GM19240 (cell line): ENCODE measurements at regions not wholly inside any gene's neighbourhood (a gene's known extent, or its start where the extent isn't known, plus 50 kb on each side); places are given as distances from the start of the nearest gene placed in this dataset.
A peak's percentile ranks its signal among the peaks of the same experiment; 100 is the strongest.

Experiments used
- DNase-seq: peaks from one replicate; pipeline ENCODE4 v3.0.0; 2011; ENCODE audit warnings: low spot score; ENCODE audit not compliant: insufficient read length

- peak; percentile 31 for DNase-seq
These were observed 76.6 kb upstream of the MAP4K3 start for GRCh38 chr2:39513641-39514094.

- DNase-seq: no peak
These were observed 77.7 kb upstream of the MAP4K3 start for GRCh38 chr2:39514825-39515224.

- DNase-seq: no peak
These were observed 78.3 kb upstream of the MAP4K3 start for GRCh38 chr2:39515273-39515896.

- no peak for DNase-seq
These were observed 78.8 kb upstream of the MAP4K3 start for GRCh38 chr2:39515897-39516346.

- DNase-seq: no peak
These were observed 79.4 kb upstream of the MAP4K3 start for GRCh38 chr2:39516347-39517101.

- DNase-seq: no peak
These were observed 80.0 kb upstream of the MAP4K3 start for GRCh38 chr2:39517102-39517436.

GRCh38 chr2:39517622-39518021 lies 80.5 kb upstream of the MAP4K3 start:
- DNase-seq: no peak

GRCh38 chr2:39519886-39520285 lies 82.8 kb upstream of the MAP4K3 start:
- DNase-seq: no peak

- no peak for DNase-seq
These were observed 84.9 kb upstream of the MAP4K3 start for GRCh38 chr2:39521876-39522517.

- no peak for DNase-seq
These were observed 85.4 kb upstream of the MAP4K3 start for GRCh38 chr2:39522518-39522877.

GRCh38 chr2:39523308-39524044 lies 86.4 kb upstream of the MAP4K3 start:
- DNase-seq: no peak

GRCh38 chr2:39524061-39524460 lies 87.0 kb upstream of the MAP4K3 start:
- no peak for DNase-seq

- DNase-seq: no peak
These were observed 87.9 kb upstream of the MAP4K3 start for GRCh38 chr2:39524756-39525635.

- no peak for DNase-seq
These were observed 88.7 kb upstream of the MAP4K3 start for GRCh38 chr2:39525636-39526412.

- no peak for DNase-seq
These were observed 91.6 kb upstream of the MAP4K3 start for GRCh38 chr2:39528701-39529100.

- no peak for DNase-seq
These were observed 92.8 kb upstream of the MAP4K3 start for GRCh38 chr2:39529836-39530235.

- no peak for DNase-seq
These were observed 93.4 kb upstream of the MAP4K3 start for GRCh38 chr2:39530411-39530866.

GRCh38 chr2:39531220-39531777 lies 94.2 kb upstream of the MAP4K3 start:
- DNase-seq: no peak

GRCh38 chr2:39532933-39533332 lies 95.8 kb upstream of the MAP4K3 start:
- no peak for DNase-seq
